Adrenal gland (tissue), 5 donors: ENCODE measurements at regions not wholly inside any gene's neighbourhood (a gene's known extent, or its start where the extent isn't known, plus 50 kb on each side); places are given as distances from the start of the nearest gene placed in this dataset.

Source experiments
- CTCF ChIP-seq, 6 experiments: fragments of 450-650 bp in 4 of 6; fragments of 200-600 bp in 2 of 6; sonication (generic) in 1 of 6; IDR thresholded peaks; 1 replicate in 5 of 6; 2 replicates in 1 of 6; pipeline versions ENCODE4 v1.5.1 to v1.8.0; 2016 to 2021; ENCODE audit warnings: antibody characterized with exemption in 6 of 6, mild to moderate bottlenecking in 2 of 6, moderate library complexity in 1 of 6
- POLR2A ChIP-seq, 2 donors: fragments of 450-650 bp; IDR thresholded peaks; one replicate each; pipeline ENCODE4 v1.6.1; 2017; ENCODE audit warnings: antibody characterized with exemption in 2 of 2, mild to moderate bottlenecking in 2 of 2, moderate library complexity in 1 of 2
- donor health status: DM: no; HTN: no; CAD: no.

GRCh38 chr14:100445436-100446088 is 122.4 kb downstream of the SLC25A47 start:
- TF ChIP-seq CTCF (IDR thresholded peaks at IDR 0.05): no peak
- TF ChIP-seq POLR2A (IDR thresholded peaks at IDR 0.05): no peak
